NCI-H345 treated with DMSO at 0.1 percent for 48 hours (cell line): ENCODE measurements at regions not wholly inside any gene's neighbourhood (a gene's known extent, or its start where the extent isn't known, plus 50 kb on each side); places are given as distances from the start of the nearest gene placed in this dataset.

Experiments used
- DNase-seq: peaks from one replicate; lab custom pipeline; 2025; ENCODE audit not compliant: unreplicated experiment; lab: John Stamatoyannopoulos, UW

GRCh38 chr3:18835021-18835420 is 313.3 kb upstream of the KCNH8 start:
- no peak for DNase-seq

GRCh38 chr3:18830087-18830486 is 318.2 kb upstream of the KCNH8 start:
- DNase-seq: no peak

- no peak for DNase-seq
Observed at GRCh38 chr3:18828637-18829036, 319.7 kb upstream of the KCNH8 start.

- DNase-seq: no peak
Observed at GRCh38 chr3:18827664-18828063, 320.6 kb upstream of the KCNH8 start.

- no peak for DNase-seq
Observed at GRCh38 chr3:18825665-18826064, 322.6 kb upstream of the KCNH8 start.

GRCh38 chr3:18813300-18813699 is 335.0 kb upstream of the KCNH8 start:
- DNase-seq: no peak

GRCh38 chr3:18812316-18812715 is 336.0 kb upstream of the KCNH8 start:
- DNase-seq: no peak

- no peak for DNase-seq
Observed at GRCh38 chr3:18810306-18810661, 338.0 kb upstream of the KCNH8 start.

GRCh38 chr3:18809640-18810305 is 338.5 kb upstream of the KCNH8 start:
- no peak for DNase-seq

- no peak for DNase-seq
Observed at GRCh38 chr3:18808429-18808828, 339.9 kb upstream of the KCNH8 start.

GRCh38 chr3:18807593-18807992 is 340.7 kb upstream of the KCNH8 start:
- no peak for DNase-seq

GRCh38 chr3:18806633-18807032 is 341.7 kb upstream of the KCNH8 start:
- no peak for DNase-seq

- DNase-seq: no peak
Observed at GRCh38 chr3:18797378-18797777, 350.9 kb upstream of the KCNH8 start.

GRCh38 chr3:18795078-18795477 is 353.2 kb upstream of the KCNH8 start:
- DNase-seq: no peak

GRCh38 chr3:18791752-18792151 is 356.6 kb upstream of the KCNH8 start:
- no peak for DNase-seq

- no peak for DNase-seq
Observed at GRCh38 chr3:18791182-18791581, 357.1 kb upstream of the KCNH8 start.

GRCh38 chr3:18790384-18790783 is 357.9 kb upstream of the KCNH8 start:
- no peak for DNase-seq

GRCh38 chr3:18789734-18790133 is 358.6 kb upstream of the KCNH8 start:
- no peak for DNase-seq

GRCh38 chr3:18787441-18787840 is 360.9 kb upstream of the KCNH8 start:
- DNase-seq: no peak

- no peak for DNase-seq
Observed at GRCh38 chr3:18786650-18787323, 361.5 kb upstream of the KCNH8 start.

- DNase-seq: no peak
Observed at GRCh38 chr3:18782191-18782590, 357.1 kb upstream of the SATB1 start.

GRCh38 chr3:18780959-18781358 is 355.8 kb upstream of the SATB1 start:
- DNase-seq: no peak

- no peak for DNase-seq
Observed at GRCh38 chr3:18779704-18780103, 354.6 kb upstream of the SATB1 start.
